Osteoblast (primary cell): ENCODE measurements at regions not wholly inside any gene's neighbourhood (a gene's known extent, or its start where the extent isn't known, plus 50 kb on each side); places are given as distances from the start of the nearest gene placed in this dataset.

ENCODE experiments used
- DNase-seq: peaks from one replicate; pipeline ENCODE4 v3.0.0; 2011; ENCODE audit warnings: low spot score, mixed read lengths; ENCODE audit not compliant: insufficient read length; ENCODE audit errors: missing footprints
- H2AFZ ChIP-seq: 2 replicates; pipeline ENCODE4 v1.6.0; 2011; ENCODE audit warnings: mild to moderate bottlenecking, low read length
- H3K27ac ChIP-seq: 2 replicates; pipeline ENCODE4 v1.5.1; 2011; ENCODE audit warnings: mild to moderate bottlenecking, low read depth, low read length, moderate library complexity
- H3K27me3 ChIP-seq: 2 replicates; pipeline ENCODE4 v1.6.0; 2012; ENCODE audit warnings: mild to moderate bottlenecking, control low read depth, inconsistent platforms, low read length, moderate library complexity; ENCODE audit not compliant: insufficient read depth
- H3K36me3 ChIP-seq: 2 replicates; pipeline ENCODE4 v1.5.1; 2011; ENCODE audit warnings: mild to moderate bottlenecking, low read length, control low read depth, moderate library complexity; ENCODE audit not compliant: insufficient read depth
- H3K4me1 ChIP-seq: 2 replicates; pipeline ENCODE4 v1.5.1; 2011; ENCODE audit warnings: mild to moderate bottlenecking, low read length, control low read depth, moderate library complexity; ENCODE audit not compliant: insufficient read depth
- H3K4me2 ChIP-seq: 2 replicates; pipeline ENCODE4 v1.6.0; 2011; ENCODE audit warnings: mild to moderate bottlenecking, low read length; ENCODE audit not compliant: insufficient read depth
- H3K4me3 ChIP-seq: fragments of 200-600 bp; sonication (generic); 3 replicates; pipeline ENCODE4 v1.5.1; 2012; ENCODE audit warnings: mild to moderate bottlenecking, low read length, inconsistent platforms; ENCODE audit not compliant: insufficient read depth
- H3K79me2 ChIP-seq: 2 replicates; pipeline ENCODE4 v1.6.0; 2012; ENCODE audit warnings: mild to moderate bottlenecking, low read length, control low read depth, inconsistent platforms; ENCODE audit not compliant: insufficient read depth
- H3K9me3 ChIP-seq: 2 replicates; pipeline ENCODE4 v1.5.1; 2011; ENCODE audit warnings: low read depth, low read length, control low read depth
- H4K20me1 ChIP-seq: 2 replicates; pipeline ENCODE4 v1.6.0; 2012; ENCODE audit warnings: mild to moderate bottlenecking, low read length, control low read depth; ENCODE audit not compliant: insufficient read depth
- TF ChIP-seq, protein P1 (sequence below): IDR thresholded peaks from 2 replicates; pipeline ENCODE4 v1.5.1; 2011; ENCODE audit warnings: mild to moderate bottlenecking, low read depth, low read length, moderate library complexity; ENCODE audit errors: extremely low read depth

GRCh38 chr1:94729267-94729666 is 90.9 kb upstream of the SLC44A3 start:
- Histone ChIP-seq H3K27me3 (peaks cover 7% of the 10 kb centered on the region), H3K9me3 (no peaks in the 10 kb centered on the region), H3K4me2 (peak overlapping the region; percentile 62), H2AFZ (no peak overlapping the region), H3K79me2 (no peaks in the 10 kb centered on the region), H3K4me3 (peak overlapping the region; percentile 8), H4K20me1 (peaks cover 3% of the 10 kb centered on the region), H3K36me3 (no peaks in the 10 kb centered on the region), H3K27ac (no peak overlapping the region), H3K4me1 (peaks cover 34% of the 10 kb centered on the region)
- TF ChIP-seq, protein P1, sequence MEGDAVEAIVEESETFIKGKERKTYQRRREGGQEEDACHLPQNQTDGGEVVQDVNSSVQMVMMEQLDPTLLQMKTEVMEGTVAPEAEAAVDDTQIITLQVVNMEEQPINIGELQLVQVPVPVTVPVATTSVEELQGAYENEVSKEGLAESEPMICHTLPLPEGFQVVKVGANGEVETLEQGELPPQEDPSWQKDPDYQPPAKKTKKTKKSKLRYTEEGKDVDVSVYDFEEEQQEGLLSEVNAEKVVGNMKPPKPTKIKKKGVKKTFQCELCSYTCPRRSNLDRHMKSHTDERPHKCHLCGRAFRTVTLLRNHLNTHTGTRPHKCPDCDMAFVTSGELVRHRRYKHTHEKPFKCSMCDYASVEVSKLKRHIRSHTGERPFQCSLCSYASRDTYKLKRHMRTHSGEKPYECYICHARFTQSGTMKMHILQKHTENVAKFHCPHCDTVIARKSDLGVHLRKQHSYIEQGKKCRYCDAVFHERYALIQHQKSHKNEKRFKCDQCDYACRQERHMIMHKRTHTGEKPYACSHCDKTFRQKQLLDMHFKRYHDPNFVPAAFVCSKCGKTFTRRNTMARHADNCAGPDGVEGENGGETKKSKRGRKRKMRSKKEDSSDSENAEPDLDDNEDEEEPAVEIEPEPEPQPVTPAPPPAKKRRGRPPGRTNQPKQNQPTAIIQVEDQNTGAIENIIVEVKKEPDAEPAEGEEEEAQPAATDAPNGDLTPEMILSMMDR, result no peak
- no peak for DNase-seq

GRCh38 chr1:94727846-94728715 is 92.1 kb upstream of the SLC44A3 start:
- H3K4me1 ChIP-seq, result peaks cover 34% of the 10 kb centered on the region
- H3K4me2 ChIP-seq, result peak overlapping the region; percentile 31
- no peak overlapping the region for H3K27ac ChIP-seq
- H3K79me2 ChIP-seq, result no peaks in the 10 kb centered on the region
- H3K36me3 ChIP-seq, result no peaks in the 10 kb centered on the region
- peaks cover 3% of the 10 kb centered on the region for H4K20me1 ChIP-seq
- TF ChIP-seq, protein P1, result no peak
- peak; percentile 76 for DNase-seq
- no peak overlapping the region for H2AFZ ChIP-seq
- H3K9me3 ChIP-seq, result no peaks in the 10 kb centered on the region
- H3K4me3 ChIP-seq, result no peak overlapping the region
- H3K27me3 ChIP-seq, result peaks cover 7% of the 10 kb centered on the region

DNA sequence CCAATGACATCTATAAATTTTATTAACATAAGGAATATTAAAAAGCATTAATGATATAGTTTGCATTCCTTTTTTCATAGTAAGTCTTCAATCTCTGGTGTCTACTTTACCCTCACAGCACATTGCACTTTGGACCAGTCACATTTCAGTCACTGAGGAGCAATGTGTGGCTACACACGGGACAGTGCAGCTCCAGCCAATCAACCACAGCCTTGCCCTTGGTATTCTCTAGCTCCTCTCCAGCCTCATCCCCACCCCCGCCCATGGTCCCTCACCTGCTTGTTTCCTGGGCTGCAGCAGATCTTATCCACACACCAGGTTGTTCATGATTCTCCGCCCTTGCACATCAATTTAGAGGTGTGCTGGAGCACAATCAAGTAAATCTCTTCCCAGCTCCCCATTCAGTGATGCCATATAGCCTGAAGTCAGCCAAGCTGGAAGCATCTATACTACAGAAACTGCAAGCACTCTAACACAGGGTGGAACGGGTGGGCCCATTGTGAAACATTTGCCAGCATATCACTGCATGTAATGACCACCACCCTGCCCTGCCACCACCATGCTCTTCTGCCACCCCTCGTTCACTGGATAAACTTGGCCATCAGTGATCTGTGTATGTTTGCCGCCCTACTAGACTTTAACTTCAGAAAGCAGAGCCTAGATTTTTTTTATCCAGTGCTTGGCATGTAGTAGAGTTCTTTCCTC is 93.0 kb upstream of the SLC44A3 start:
- Histone ChIP-seq H3K4me1 (peaks cover 32% of the 10 kb centered on the region), H4K20me1 (peaks cover 3% of the 10 kb centered on the region), H3K79me2 (no peaks in the 10 kb centered on the region), H2AFZ (no peak overlapping the region), H3K27ac (no peak overlapping the region), H3K9me3 (no peaks in the 10 kb centered on the region), H3K4me3 (no peak overlapping the region), H3K4me2 (no peak overlapping the region), H3K36me3 (no peaks in the 10 kb centered on the region), H3K27me3 (peaks cover 4% of the 10 kb centered on the region)
- no peak for DNase-seq
- TF ChIP-seq, protein P1, result no peak

GRCh38 chr1:94725566-94725965 is 94.6 kb upstream of the SLC44A3 start:
- peaks cover 28% of the 10 kb centered on the region for H3K4me1 ChIP-seq

More at GRCh38 chr1:94725566-94725965, 94.6 kb upstream of the SLC44A3 start:
- Histone ChIP-seq H3K79me2 (no peaks in the 10 kb centered on the region), H3K4me2 (no peak overlapping the region), H3K36me3 (no peaks in the 10 kb centered on the region), H3K27ac (no peak overlapping the region), H3K27me3 (peaks cover 5% of the 10 kb centered on the region), H3K9me3 (no peaks in the 10 kb centered on the region), H4K20me1 (peaks cover 3% of the 10 kb centered on the region), H3K4me3 (no peak overlapping the region), H2AFZ (no peak overlapping the region)
- peak; percentile 73 for DNase-seq
- TF ChIP-seq, protein P1, result no peak
